GM19395 (cell line): ENCODE measurements at regions not wholly inside any gene's neighbourhood (a gene's known extent, or its start where the extent isn't known, plus 50 kb on each side); places are given as distances from the start of the nearest gene placed in this dataset.

Experiments
- ATAC-seq: cut with Tn5 transposase; IDR thresholded peaks from one replicate; pipeline ENCODE4 v1.9.1; 2021; ENCODE audit warnings: mild to moderate bottlenecking, moderate library complexity; ENCODE audit not compliant: unreplicated experiment

GRCh38 chr16:5374184-5374583 is 276.6 kb upstream of the EEF2KMT start:
- ATAC-seq = no peak

- ATAC-seq = no peak
Observed at GRCh38 chr16:5367951-5368350, 270.4 kb upstream of the EEF2KMT start.

GRCh38 chr16:5366126-5366525 is 268.5 kb upstream of the EEF2KMT start:
- no peak for ATAC-seq

DNA sequence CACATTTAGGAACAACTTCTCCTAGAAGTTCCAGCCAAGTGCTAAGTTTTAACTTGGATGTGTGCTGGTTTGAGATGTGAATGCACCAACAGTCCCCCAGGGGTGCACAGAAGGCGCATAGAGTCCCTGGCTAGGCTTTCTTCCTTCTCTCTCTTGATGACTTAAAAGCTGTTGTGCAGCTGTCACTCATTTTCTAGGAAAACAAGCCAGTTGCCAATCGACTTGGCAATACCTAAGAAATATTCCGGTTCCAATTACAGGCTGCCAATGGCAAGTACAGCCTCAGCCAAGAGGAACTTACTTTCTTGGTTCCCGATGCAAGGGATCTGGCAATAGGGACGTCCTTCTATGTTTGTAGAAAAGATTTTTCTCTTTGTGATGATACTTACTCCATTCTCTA is 266.6 kb upstream of the EEF2KMT start:
- ATAC-seq = no peak

DNA sequence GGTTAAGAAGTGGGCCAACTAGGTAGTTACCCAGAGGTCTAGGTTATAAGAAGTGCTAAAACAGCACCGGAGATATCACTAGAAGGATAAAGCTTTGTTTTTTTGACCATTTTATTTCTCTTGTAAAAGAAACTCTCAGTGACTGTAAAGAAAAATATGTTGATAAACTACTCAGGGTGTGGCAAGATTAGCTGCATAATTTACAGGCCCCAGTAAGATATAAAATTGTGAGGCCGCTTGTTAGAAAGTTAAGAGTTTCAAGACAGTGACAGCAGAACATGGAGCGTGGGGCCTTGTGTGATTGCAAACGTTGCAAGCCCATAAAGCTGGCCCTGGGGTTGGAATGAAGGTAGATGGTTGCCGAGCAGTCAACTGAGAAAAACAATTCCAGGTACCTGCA is 263.7 kb upstream of the EEF2KMT start:
- ATAC-seq = no peak

DNA sequence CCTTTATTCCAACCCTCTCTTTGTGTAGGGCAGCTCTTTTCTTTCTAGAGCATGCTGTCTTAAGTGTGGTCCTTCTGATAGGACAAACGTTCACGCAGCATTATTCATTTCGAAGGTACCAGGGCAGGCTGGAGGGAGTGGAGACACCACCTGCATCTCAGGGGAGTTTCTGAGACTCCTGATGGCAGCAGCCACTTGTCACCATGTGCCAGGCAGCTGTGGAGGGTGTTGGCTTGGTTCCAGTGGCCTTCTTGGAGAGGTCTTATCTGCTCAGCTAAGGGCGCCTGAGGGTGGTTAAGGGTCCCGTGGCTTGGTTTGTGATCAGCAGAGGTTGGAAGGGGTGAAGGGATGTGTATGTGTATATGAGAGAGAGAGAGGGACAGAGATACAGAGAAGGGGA is 257.1 kb upstream of the EEF2KMT start:
- ATAC-seq = no peak

GRCh38 chr16:5349670-5350517 is 252.3 kb upstream of the EEF2KMT start:
- no peak for ATAC-seq

DNA sequence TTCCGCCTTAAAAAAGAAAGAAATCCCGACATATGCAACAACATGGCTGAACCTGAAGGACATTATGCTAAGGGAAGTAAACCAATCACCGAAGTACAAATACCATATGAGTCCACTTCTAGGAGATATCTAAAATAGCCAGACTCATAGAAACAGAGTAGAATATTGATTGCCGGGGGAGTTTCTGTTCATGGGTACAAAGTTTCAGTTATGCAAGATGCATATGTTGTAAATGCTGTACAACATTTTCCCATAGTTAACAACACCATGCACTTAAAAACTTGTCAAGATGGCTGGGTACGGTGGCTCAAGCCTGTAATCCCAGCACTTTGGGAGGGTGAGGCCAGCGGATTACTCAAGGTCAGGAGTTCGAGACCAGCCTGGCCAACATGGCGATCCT is 251.5 kb upstream of the EEF2KMT start:
- ATAC-seq = no peak

- no peak for ATAC-seq
Observed at GRCh38 chr16:5347561-5347960, 250.0 kb upstream of the EEF2KMT start.

- ATAC-seq = no peak
Observed at GRCh38 chr16:5336941-5337340, 239.3 kb upstream of the EEF2KMT start.

DNA sequence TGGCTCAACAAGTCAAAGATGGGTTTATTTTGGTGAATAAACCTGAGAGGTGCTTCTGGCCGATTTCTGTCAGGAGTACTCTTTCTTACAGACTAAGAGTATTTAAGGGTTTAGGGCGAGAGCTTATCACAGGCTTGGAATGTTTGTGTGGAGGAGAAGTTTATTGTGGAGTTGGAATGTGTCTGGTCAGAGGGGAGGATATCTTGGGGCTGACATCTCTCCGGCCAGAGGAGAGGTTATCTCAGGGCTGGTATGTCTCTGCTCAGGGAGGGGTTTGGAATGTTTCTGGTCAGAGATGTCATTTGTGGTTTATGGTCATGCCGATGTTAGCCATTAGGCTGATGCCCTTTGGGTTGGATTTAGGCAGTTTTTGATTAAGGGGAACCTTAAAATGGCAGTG is 236.4 kb upstream of the EEF2KMT start:
- no peak for ATAC-seq

DNA sequence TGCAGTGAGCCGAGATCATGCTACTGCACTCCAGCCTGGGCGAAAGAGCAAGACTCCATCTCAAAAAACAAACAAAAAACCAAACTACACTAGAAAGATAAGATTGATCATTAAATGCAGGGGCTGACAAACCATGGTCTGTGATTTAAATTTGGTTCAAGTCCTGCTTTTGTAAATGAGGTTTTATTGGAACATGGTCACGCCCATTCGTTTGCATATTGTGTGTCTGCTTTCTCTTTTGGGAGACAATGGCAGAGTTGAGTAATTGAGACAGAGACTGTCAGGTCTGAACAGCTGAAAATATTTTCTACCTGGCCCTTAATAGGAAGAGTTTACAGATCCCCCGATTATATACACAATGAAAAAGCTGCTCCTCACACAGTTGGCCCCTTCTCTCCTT is 235.5 kb upstream of the EEF2KMT start:
- no peak for ATAC-seq

GRCh38 chr16:5330058-5330457 is 232.5 kb upstream of the EEF2KMT start:
- no peak for ATAC-seq

- no peak for ATAC-seq
Observed at GRCh38 chr16:5328546-5328945, 231.0 kb upstream of the EEF2KMT start.

DNA sequence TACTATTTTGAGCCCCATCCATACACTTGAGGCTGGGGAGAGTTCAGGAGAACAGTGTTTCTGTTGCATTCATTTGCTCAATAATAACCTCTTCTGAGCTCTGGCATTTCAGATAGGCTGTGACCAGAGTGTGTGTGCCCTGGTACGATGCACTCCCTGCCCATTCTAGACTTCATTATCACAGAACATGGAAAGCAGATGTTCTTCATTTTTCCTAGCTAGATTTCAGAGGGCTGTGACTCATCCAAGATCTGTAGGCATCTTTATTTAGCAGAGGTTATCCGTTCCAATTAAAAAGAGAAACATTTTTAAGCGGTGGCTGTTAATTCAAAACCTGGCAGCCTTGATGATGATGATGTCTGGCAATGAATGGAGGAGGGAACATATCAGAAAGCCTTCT is 228.8 kb upstream of the EEF2KMT start:
- ATAC-seq = no peak

DNA sequence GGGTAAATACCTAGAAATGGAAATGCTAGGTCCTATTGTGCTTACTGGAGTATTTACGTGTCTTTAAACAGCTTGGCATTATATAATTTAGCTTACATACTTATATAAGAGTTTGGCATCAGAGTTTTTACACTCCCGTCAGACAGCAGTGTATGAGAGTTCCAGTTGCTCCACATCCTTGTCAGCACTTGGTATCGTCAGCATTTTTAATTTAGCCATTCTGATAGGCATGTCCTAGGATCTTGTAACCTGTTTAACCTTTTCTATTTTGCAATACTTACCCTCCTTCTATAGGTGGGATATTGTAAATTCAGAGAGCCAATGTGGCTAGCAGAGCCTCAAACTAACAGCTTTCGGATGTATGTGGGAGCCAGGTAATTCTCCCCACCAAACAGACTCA is 228.3 kb upstream of the EEF2KMT start:
- no peak for ATAC-seq

DNA sequence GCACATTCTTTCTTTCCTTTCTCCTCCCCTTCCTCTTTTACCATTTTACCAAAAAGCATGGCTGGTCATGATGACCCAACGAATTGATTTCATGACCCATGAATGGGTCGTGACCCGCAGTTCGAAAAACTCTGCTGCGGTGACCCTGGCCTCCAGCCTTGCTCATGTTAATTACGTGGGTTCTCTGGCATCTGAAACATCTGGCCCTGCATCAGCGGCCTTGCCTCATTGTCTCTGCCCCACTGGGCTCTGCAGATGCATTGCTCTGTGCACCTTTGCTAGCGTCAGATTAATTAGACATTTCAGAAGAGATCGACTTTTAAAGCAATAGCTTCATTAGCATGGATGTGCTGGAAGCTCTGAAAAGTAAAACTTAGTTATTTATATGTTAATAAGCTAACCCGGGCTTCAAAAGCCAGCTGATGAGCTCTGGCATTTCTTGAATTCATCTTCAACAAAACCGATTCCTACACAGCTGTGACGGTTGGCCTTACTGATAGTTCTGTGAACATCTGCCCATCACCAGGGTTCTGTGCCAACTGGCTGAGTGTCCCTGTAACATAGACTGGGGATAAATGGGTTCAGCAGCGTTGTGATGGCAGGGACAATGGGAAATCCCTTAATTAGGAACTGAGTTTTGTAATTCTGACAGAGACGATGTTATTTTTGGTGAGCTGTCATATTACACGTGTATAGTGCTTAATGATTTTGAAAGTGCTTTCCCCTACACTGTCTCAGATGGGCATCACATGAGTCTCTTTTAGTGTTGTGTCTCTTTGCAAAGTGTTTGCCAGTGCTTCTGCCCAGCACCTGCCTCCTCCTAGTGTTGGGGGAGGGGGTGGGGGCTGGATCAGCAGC is 225.9 kb upstream of the EEF2KMT start:
- no peak for ATAC-seq

DNA sequence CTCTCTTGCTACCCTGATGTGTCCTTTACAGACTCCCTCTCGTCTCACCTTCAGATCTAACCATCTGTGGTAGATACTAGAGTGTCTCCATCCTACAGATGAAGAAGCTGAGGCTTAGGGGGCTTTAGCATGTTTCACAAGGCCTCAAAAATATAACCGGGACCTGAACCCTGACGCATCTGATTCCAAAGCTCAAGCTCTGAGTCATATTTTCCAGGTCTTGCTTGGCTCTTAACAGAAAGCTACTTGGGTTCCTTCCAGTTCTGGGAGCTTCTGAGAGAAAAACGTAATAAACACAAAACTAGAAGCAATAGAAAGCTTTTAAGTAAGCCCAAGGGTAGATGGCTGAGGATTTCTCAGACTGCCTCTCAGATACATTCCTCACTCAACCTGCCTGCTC is 224.3 kb upstream of the EEF2KMT start:
- no peak for ATAC-seq

GRCh38 chr16:5319799-5320198 is 222.2 kb upstream of the EEF2KMT start:
- ATAC-seq = no peak

DNA sequence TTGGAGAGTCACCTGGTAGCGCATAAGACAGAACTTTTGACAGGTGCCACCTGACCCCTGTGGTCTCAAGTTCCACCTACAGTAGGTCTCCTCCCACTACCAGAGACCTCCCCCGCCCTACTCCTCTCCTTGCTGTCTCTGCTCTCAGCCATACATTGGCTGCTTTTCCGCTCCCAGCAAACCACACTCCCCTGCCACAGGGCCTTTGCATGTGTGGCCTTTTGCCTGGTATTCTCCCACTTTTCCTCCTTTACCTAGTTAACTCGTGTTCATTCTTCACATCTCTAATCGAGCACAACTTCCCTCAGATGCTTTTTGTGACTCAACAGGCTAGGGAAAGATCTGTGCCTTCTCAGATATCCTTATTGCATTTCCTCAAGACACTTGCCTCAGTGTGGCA is 218.3 kb upstream of the EEF2KMT start:
- ATAC-seq = no peak

GRCh38 chr16:5314377-5314776 is 216.8 kb upstream of the EEF2KMT start:
- ATAC-seq = no peak

DNA sequence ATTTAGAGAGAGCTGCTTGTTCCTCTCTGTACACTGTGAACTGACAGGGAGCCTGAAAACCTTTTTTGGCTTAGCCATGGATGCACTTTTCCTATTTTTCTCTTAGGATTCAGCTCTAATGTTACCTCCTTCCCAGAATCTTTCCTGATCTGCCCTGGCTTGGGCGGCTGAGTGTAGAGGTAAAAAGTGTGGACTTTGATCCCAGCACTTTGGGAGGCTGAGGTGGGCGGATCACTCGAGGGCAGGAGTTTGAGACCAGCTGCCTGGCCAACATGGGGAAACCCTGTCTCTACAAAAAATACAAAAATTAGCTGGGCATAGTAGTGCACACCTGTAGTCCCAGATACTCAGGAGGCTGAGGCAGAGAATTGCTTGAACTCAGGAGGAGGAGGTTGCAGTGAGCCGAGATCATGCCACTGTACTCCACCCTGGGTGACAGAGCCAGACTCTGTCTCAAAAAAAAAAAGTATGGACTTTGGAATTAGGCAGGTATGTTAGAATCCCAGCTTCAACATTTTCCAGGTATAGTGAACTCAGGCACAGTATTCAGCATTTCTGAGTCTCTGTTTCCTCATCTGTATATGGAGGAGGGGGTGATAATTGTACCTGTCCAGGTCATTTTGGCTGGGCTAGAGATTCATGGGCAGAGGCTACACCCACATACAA is 212.5 kb upstream of the EEF2KMT start:
- ATAC-seq = no peak
